NCI-H1436 treated with DMSO at 0.1 percent for 48 hours (cell line): ENCODE measurements at regions not wholly inside any gene's neighbourhood (a gene's known extent, or its start where the extent isn't known, plus 50 kb on each side); places are given as distances from the start of the nearest gene placed in this dataset.
"Not testable (repeated sequence)": the region's sequence is repeated elsewhere in the genome, so short reads cannot be mapped to it uniquely, and the experiment has no call there.

ENCODE experiments used
- DNase-seq: peaks from one replicate; lab custom pipeline; 2025; lab: John Stamatoyannopoulos, UW

DNA sequence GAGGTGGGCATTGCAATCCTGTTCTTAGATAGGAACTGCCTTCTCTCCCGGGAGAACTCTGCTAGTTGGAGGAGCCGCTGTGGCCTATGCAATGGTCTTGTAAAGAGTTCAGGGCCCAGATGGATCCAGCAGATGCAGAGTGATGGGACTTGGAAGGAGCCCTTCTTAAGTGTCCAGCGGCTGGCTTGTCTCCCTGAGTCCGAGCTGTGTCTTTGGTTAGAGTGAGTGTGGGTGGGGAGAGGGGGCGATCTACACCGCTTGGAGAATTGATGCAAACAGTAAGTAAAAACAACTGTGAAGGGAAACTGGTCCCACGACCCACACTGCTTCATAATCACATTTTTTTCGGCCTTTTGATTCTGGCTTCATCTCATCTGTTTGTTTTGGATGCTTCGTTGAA, 89.8 kb upstream of the CYRIA start:
- no peak for DNase-seq

DNA sequence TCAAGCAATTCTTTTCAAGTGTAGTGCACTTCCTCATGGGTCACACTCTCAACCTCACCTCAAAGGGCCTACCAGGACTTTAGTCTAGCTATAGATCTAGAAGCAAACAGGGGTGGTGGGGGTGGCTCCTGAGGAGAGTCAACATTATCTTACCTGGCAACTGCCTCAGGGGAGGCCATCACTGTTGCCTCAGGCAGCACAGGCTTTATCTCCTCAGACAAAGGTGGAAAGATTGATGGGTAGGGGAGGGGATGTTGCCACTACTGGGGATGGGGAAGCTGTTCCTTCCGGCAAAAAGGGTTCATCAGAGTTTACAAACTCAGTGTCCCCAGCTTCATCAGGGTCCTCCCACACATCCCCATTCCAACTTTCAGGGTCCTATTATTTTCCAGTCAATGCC, 87.4 kb upstream of the CYRIA start:
- not testable (repeated sequence) for DNase-seq

DNA sequence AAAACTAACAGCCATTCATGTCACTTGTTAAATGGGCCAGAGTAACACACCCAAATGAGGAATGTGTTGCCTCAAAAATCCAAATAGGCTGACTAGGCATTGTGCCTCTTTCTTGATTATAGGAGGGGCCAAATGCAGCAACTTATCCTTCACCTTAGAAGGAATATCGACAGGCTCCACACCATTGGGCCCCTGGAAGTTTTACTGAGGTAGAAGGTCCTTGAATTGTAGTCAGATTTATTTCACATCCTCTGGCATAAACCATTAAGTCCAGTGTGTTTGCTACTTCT, 85.2 kb upstream of the CYRIA start:
- DNase-seq, result not testable (repeated sequence)

DNA sequence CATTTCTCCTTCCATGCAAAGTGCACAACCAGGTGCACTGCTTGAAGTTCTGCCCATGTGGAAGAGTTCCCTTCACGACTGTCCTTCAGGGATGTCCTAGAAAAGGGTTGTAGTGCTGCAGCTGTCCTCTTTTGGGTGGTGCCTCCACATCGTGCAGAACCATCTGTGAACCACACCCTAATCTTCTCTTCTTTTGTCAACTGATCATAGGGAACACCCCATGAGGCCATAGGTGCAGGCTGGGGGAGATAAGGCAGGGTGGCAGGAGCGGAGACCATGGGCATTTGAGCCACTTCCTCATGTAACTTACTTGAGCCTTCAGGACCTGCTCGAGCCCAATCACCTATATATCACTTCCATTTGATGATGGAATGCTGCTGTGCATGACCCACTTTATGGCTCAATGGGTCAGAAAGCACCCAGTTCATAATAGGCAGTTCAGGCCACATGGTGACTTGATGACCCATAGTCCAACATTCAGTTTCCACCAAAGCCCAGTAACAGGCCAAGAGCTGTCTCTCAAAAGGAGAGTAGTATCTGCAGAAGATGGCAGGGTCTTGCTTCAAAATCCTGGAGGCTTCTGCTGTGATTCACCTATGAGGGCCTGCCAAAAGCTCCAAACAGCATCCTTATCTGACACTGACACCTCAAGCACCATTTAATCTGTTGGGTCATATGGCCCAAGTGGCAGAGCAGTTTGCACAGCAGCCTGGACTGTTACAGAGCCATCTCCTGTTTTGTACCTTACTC, 84.7 kb upstream of the CYRIA start:
- no peak for DNase-seq

DNA sequence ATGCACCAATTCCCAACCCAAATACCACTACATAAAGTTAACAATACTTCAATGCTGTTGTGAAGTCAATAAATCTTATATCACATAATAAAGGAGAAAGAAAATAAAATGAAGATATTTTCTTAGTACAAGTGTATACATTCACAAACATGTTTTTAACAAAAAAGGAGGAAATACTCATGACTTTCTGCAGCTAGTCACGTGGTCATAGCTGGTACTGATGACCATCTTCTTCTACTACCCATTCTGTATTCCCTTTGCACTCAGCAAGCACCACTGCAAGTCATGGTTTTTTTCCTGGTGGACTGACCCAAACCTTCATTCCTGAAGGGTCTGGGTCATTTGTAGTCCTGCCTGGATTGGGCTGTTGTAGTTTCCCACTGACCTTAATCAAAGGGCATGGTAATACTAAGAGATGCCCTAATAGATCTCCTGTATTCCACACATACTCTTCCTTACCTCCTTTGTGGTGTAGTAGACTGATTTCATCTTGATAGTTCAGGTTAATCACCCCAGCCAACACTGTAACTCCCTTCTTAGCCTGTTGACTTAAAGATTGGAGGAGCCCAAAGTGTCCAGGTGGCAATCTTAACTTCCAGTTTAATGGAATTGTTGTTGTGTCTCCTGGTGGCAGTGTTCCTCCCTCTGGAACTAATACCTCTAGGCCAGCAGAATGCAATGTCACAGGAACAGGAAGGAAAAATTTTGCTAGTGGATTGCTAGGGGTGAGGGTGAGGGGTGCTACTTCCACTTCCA, 83.1 kb upstream of the CYRIA start:
- not testable (repeated sequence) for DNase-seq

DNA sequence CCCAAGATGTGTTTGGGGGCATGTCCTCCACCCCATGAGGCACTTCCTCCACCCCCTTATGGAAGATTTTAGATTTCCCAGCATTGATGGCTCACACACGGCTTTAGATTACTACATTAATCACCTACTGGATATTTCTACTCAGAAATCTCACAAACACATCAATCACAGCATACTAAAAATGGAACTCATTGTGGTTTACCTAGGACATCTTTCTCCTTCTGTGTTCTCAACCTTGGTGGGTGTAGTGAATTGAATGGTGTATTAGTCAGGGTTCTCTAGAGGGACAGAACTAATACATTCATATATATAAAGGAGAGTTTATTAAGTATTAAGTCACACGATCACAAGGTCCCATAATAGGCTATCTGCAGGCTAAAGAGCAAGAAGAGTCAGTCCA, 82.1 kb upstream of the CYRIA start:
- no peak for DNase-seq

DNA sequence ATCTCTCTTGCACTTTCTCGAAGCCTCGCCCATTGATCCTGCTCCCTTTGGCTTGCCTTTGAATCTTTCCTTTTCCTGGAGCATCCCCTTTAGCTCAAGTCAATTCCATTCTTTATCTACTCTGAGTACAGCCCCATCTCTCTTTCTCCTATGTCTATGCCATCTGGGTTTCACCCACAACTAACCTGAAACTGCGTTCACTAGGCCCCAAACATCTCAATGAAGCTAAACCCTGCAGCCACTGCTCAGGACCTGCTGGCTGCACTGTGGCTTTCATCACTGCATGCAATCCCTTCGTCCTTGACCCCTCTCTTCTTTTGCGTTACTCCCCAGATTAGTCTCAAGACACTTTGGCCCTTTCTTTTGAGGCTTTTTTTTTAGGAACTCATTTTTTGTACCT, 81.6 kb upstream of the CYRIA start:
- DNase-seq, result no peak

DNA sequence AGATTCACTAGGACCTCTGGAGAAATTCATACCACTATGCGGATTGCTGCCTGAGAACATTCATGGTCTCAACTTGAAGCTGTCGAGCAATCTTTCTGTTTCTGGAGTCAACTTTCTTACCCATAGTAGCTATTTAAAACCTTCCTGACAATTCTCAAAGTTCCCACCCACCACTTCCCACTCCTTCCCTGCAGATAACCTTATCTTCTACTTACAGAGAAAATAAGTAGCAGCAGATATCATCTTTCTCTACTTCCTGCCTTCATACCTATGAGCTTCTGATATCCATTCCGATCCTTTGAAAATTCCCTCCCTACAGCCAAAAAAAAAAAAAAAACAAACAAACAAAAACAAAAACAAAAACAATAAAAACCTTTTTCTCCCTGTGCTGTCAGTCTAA, 81.2 kb upstream of the CYRIA start:
- no peak for DNase-seq

DNA sequence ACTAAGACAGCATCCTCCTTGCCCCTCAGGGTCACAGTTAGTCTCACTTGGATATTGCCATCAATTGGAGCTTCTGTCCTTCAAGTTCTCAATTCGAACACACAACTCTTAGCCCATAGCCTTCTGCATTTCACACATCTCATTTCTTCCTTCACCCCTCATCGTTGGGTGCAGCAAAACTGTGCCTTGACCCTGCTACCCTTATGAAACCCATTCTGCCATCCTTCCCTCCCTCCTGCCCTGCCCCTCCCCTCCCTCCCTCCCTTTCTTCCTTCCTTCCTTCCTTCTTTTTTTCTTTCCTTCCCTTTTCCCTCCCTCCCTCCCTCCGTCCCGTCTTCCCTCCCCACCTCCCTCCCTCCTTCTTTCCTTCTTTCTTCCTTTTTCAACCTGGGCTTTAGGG, 80.7 kb upstream of the CYRIA start:
- DNase-seq, result no peak

DNA sequence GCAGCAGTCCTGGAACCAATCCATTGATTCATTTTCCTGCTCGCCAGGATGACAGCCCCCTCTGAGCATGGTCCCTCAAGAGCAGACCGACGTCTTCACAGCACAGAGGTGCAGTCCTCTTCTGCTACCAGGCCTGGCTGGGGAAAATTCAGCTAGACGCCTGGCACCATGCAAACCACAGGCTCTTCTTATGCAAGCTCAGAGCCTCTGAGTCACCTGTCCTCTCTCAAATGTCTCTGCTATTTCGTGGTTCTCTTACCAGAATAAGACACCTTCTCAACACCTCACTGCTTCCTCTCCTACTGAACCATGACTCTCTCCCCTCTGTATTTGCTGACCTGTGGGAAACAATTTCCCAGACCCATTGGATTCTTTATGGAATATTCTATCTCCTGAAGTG, 79.8 kb upstream of the CYRIA start:
- no peak for DNase-seq

DNA sequence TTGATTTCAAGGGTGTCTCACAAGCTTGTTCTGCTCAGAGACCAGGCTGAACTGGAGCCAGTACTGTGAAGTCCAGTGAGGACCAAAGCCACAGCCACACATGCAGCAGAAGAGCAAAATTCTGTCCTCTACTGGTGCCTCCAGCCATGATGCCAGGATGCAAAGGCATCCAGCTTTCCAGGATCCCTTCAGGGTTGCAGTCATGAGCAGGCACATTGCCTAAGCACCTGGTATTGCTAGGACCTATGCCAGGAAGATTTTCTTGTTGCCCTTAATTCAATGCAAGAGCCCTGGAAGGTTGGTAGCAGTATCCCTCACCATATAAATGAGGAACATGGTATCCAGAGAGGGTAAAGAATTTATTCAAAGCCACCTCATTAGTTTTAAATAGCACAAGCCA, 78.9 kb upstream of the CYRIA start:
- no peak for DNase-seq

DNA sequence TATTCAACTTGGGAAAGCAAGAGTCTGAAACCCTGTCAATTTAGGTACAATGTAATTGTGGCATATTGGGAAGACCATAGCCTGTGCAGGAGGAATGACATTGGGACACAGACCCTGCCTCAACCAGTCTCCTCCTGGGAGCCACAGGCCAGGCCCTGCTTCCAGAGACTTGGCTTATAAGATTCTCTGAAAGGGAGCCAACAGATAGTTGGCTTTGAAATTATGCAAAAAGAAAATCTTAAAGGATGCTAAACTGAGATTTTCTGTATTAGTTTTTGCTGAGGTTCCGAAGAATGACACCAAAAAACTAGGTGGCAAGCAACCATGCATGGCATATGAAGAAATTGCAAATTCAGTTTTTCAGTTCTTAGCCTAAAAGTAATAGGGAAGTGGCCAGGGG, 76.4 kb upstream of the CYRIA start:
- DNase-seq, result no peak

DNA sequence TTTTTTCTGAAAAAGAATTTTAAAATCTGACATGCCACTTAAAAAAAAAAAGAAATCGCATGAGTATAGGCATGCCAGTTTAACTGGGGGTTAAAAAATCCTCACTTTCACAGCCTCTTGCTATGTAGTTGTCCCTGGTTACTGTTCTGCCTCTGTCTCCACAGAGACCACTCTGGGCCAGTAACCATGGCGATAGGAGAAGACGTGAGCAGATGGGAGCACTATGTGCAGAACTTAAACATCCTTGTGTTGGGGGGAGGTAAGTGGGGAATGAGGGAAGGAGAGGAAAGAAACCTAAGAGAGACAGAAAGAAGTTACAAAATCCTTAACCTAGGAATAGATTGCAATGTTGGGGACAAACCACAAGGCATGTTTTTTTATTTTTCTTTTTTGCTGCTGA, 75.9 kb upstream of the CYRIA start:
- DNase-seq, result no peak

DNA sequence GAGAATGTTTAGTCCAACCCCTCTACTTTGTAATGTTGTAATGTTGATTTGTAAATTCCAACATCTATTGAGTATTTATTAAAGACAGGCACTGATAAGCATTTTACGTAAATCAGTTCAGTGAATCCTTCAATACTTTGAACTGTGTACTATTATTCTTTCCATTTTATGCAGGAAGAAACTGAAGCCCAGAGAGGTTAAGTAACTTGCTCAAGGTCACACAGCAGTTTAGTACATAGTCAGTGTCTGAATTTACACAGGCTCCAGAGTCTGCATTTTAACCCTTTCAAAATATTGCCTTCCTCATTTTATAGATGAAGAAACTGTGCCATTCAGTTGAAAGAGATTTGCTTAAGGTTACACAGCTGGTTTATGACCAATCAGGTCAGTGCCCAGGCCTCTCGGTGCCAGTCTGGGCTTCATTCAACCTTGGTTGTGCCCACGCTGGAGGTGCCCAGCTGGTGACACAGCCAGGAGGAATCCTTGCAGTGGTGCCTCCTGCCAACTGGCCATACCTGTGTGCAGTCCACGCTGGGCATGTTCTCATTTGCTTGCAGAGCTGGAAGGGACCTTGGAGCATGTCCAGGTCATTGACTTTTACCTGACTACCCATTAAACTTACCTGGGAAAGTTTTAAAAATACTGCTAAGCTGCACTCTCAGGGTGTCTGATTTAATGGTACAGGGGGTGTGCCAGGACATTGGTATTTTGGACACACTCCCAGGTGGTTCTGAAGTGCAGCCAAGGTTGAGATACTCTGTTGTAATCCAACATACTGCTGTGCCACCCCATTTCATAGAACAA, 74.3 kb upstream of the CYRIA start:
- DNase-seq, result no peak

DNA sequence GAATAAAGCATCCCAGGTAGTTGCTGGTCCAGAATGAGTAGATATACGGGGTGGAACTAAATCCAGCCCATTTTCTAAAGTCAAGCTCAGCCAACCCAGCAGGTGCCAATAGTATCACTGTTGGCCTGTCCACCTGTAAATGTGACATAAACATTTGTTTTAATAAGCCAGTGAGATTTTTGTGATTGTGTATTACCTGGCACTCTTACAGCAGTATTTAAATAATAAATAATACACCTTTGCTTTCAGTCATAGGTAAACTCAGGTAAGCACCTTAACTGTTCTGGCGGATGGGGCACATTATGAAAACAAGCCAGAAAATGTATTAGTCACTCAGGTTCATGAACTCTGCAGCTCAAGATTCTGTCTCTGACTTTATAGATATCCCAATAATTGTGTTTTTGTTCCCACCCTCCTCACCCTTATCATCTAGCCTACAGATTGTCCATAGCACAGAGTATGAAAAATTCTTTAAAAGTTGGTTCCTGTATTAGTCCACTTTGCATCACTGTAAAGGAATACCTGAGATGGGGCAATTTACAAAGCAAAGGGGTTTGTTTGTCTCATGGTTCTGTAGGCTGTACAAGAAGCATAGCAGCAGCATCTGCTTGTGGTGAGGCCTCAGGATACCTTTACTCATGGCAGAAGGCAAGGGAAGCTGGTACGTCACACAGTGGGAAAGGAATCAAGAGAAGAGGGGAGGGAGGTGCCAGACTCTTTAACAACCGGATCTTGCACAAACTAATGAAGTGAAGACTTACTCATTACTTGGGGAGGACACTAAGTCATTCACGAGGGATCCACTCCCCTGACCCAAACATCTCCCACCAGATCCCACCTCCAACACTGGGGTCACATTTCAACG, 73.0 kb upstream of the CYRIA start:
- no peak for DNase-seq

DNA sequence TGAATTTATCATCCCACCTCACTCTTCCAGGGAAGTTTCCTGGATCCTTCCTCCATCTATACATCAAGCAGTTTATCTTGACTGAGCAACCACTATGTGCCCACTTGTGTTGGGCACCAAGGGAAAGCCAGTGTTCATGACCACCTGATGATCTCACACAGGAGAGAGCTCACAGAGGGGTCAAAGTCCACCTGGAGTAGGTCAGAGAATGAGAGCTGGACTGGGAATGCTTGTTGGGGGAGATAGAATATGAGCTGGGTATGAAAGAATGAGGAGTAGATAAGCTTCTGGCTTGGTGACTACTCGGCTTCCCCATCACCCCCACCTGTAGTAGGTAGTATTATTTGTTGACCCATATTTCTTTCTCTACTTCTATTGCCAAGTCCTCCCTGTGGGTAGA, 72.2 kb upstream of the CYRIA start:
- DNase-seq, result no peak

DNA sequence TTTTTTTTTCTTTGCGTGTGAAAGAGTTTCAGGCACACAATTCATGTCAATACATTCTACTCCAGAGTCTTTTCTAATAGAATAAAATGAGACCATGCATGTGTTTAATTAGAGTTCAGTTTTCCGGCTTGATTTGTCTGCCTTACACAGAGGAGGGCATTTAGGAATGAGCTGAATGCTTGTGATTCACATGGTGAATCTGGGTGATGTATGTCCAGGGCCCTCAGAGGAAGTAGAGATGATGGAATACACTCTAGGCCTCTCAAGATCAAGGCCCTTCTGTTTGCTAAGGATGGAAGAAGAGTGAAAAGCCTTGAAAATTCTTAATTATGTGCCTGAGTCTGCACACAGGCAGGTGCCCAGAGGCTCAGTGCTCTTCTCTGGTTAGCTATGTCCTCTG, 71.0 kb upstream of the CYRIA start:
- no peak for DNase-seq

DNA sequence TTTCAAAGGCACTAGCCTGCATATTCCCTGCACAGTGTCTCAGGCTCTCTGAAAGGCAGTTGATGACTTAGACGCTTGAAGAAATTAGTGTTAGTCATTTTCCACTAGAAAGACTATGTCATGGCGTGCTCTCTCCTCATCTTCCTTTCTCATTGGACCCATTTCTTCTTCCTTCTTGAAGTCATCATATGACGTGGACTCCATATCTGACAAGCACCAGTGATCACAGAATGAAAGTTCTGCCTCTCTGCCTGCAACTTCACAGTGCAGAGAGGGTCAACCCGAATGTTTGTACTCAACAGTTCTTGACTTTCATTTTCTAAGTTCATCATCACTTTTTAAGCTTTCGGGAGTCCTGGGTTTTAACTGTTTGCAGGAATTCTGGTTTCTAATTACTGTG, 63.7 kb upstream of the CYRIA start:
- no peak for DNase-seq

DNA sequence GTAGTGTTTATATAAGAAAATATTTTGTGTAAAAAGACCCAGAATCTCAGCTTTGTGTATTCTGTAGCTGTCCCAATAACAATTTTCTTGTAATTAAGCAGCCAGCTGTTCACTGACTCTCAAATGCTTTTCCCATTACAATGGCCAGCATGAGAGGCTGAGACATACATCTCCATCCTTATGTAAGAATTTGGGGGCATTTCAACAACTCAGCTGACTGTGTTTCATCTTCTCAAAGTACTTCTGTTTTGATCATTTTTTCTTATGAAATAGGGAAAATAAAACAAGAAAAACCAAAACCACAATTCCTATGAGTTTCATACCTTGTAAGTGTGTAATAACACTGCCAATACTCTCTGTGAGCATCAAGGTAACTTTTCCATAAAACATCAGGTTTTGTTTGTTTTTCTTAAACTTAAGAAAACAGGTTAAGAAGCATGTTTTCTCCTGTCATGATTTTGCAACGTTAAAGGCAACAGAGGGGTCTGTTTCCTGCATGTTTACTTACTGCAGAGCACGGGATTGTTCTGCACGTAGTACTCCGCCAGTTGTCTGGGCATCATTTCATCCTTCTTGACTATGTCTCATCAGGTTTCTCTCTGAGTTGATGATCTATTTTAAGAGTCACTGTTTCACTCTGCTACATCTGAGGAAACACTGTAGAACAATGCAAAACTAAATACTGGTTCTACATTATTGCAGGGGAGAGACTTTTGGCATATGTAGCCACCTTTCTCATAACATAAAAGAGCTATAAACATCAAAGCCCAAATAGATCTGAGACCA, 62.9 kb upstream of the CYRIA start:
- no peak for DNase-seq

DNA sequence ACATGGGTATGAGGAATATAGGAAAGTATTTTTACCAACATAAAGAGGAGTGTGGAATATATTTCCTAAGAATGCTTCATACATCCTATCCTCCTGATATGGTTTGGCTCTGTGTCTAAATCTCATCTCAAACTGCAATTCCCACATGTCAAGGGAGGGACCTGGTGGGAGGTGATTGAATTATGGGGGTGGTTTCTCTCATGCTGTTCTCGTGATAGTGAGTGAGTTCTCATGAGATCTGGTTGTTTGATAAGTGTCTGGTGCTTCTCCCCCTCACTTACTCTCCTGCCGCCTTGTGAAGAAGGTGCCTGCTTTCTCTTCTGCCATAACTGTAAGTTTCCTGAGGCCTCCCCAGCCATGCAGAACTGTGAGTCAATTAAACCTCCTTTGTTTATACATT, 62.2 kb upstream of the CYRIA start:
- DNase-seq, result not testable (repeated sequence)

DNA sequence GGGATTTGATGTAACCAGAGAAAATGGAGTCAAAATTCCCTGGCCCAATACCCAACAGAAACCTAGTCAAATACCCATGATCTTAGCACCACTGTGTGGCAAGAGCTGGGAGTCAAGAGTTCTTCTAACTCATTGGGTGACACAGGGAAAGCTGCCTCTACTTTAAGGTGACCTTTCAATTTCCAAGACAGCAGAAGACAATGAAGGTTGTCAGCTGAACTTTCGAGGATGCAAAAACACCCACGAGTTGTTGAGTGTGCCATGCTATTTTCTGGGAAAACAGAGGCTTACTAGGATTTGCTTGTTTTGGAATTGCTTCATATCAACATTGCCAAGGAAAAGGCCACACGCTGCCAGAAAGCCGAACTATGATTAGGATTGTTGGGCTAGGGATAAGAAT, 61.6 kb upstream of the CYRIA start:
- no peak for DNase-seq
